K562 (cell line): ENCODE measurements at regions not wholly inside any gene's neighbourhood (a gene's known extent, or its start where the extent isn't known, plus 50 kb on each side); places are given as distances from the start of the nearest gene placed in this dataset.

ENCODE experiments used
- ATAC-seq: fragments of 200-7000 bp; cut with Tn5 transposase; 3 replicates; pipeline ENCODE4 v1.9.1; 2020; ENCODE audit warnings: moderate library complexity
- BruUV-seq: library from RNA; stranded (reverse); fragments of 400-500 nt; replicated peaks from 2 replicates; lab custom pipeline; 2021; lab: Mats Ljungman, UMichigan
- CTCF ChIA-PET: fragments of 300-600 bp; formaldehyde crosslinking; extraction: SDS; loops from one replicate; lab custom pipeline; 2021; ENCODE audit warnings: low intra/inter-chr PET ratio; lab: Yijun Ruan, JAX
- POLR2A ChIA-PET: fragments of 300-600, 350-650 bp; sonication (Branson Sonifier 250); formaldehyde crosslinking; extraction: SDS; loops from one replicate; lab custom pipeline; 2021; ENCODE audit warnings: antibody characterized with exemption, inconsistent platforms; lab: Yijun Ruan, JAX
- DNase-seq, 4 experiments: peaks; one replicate each; pipeline versions ENCODE4 v3.0.0 to v3.0.0-alpha.2; 2011 to 2018; ENCODE audit warnings: low spot score in 3 of 4, mixed read lengths in 3 of 4; ENCODE audit errors: extremely low read depth in 1 of 4
- FAIRE-seq: peaks from 2 replicates; lab custom pipeline; 2011; peaks lifted over from hg19 to GRCh38; lab: Jason Lieb, UNC
- H2AFZ ChIP-seq: 2 replicates; pipeline ENCODE4 v1.6.0; 2011; ENCODE audit warnings: low read depth, low read length, control low read depth, inconsistent platforms
- H3K27ac ChIP-seq: fragments of 200-600 bp; 3 replicates; pipeline ENCODE4 v1.8.0; 2011; ENCODE audit warnings: low read depth, mild to moderate bottlenecking, control low read depth, inconsistent platforms, low read length, moderate library complexity, mixed read lengths; ENCODE audit errors: extremely low read depth
- H3K27me3 ChIP-seq, 2 experiments: fragments of 300-600 bp in 1 of 2; 2 replicates in 1 of 2; 3 replicates in 1 of 2; pipeline versions ENCODE4 v1.6.0 to v1.8.0; 2011; ENCODE audit warnings: inconsistent platforms in 2 of 2, low read length in 2 of 2, mild to moderate bottlenecking in 1 of 2, mixed read lengths in 1 of 2, moderate library complexity in 1 of 2; ENCODE audit not compliant: control insufficient read depth in 2 of 2, insufficient read depth in 2 of 2
- H3K36me3 ChIP-seq: fragments of 300-600 bp; 3 replicates; pipeline ENCODE4 v1.8.0; 2011; ENCODE audit warnings: mild to moderate bottlenecking, low read length, inconsistent platforms; ENCODE audit not compliant: control insufficient read depth, insufficient read depth
- H3K4me1 ChIP-seq, 2 experiments: fragments of 200-600 bp in 1 of 2; replicated peaks in 1 of 2; 2 replicates in 1 of 2; 3 replicates in 1 of 2; pipeline versions ENCODE4 v1.5.1 to v1.8.0; 2011; ENCODE audit warnings: inconsistent platforms in 2 of 2, low read length in 2 of 2, mild to moderate bottlenecking in 1 of 2, mixed read lengths in 1 of 2, moderate library complexity in 1 of 2; ENCODE audit not compliant: control insufficient read depth in 2 of 2, insufficient read depth in 2 of 2
- H3K4me2 ChIP-seq: 2 replicates; pipeline ENCODE4 v1.6.1; 2011; ENCODE audit warnings: low read length, control low read depth, inconsistent platforms, mixed read lengths; ENCODE audit not compliant: insufficient read depth
- H3K4me3 ChIP-seq: fragments of 200-600 bp; sonication (generic), shearing (Covaris generic); 2 replicates; pipeline ENCODE4 v1.5.1; 2016; ENCODE audit warnings: control low read depth, inconsistent platforms
- H3K79me2 ChIP-seq: fragments of 200-600 bp; 3 replicates; pipeline ENCODE4 v1.8.0; 2011; ENCODE audit warnings: low read length, inconsistent platforms; ENCODE audit not compliant: control insufficient read depth, insufficient read depth
- H3K9ac ChIP-seq, 2 experiments: 2 replicates each; pipeline versions ENCODE4 v1.6.0 to v1.6.1; 2011; ENCODE audit warnings: low read depth in 2 of 2, low read length in 2 of 2, control low read depth in 1 of 2, inconsistent platforms in 1 of 2, mild to moderate bottlenecking in 1 of 2, mixed read lengths in 1 of 2; ENCODE audit not compliant: insufficient read depth in 1 of 2
- H3K9me1 ChIP-seq: one replicate; pipeline ENCODE4 v1.6.0; 2011; ENCODE audit warnings: inconsistent platforms, mild to moderate bottlenecking, low read length, moderate library complexity; ENCODE audit not compliant: control insufficient read depth, insufficient read depth
- H3K9me3 ChIP-seq: replicated peaks from 2 replicates; pipeline ENCODE4 v1.5.1; 2011; ENCODE audit warnings: low read depth, low read length, inconsistent platforms; ENCODE audit not compliant: control insufficient read depth, insufficient read depth
- H4K20me1 ChIP-seq: replicated peaks from 2 replicates; pipeline ENCODE4 v1.6.1; 2011; ENCODE audit warnings: low read length, inconsistent platforms, mixed read lengths; ENCODE audit not compliant: control insufficient read depth, insufficient read depth
- AFF4 ChIP-seq: sonication (generic); formaldehyde crosslinking; IDR thresholded peaks from 2 replicates; pipeline ENCODE4 v1.8.0; 2023; ENCODE audit warnings: mild to moderate bottlenecking, missing genetic modification reagents
- CSDE1 ChIP-seq, 2 experiments: fragments of 450-650 bp; IDR thresholded peaks; 2 replicates each; pipeline ENCODE4 v1.6.1; 2016; ENCODE audit warnings: mild to moderate bottlenecking in 1 of 2
- ETS1 ChIP-seq: conservative IDR thresholded peaks from 2 replicates; pipeline ENCODE4 v1.6.1; 2011; ENCODE audit warnings: low read depth, mild to moderate bottlenecking, low read length; ENCODE audit not compliant: control insufficient read depth
- HOMEZ ChIP-seq: fragments of 250-450 bp; sonication (Bioruptor Pico); IDR thresholded peaks from 2 replicates; pipeline ENCODE4 v1.4.0; 2020; ENCODE audit warnings: mild to moderate bottlenecking, moderate library complexity
- IRF2 ChIP-seq: sonication (generic); formaldehyde crosslinking; IDR thresholded peaks from 2 replicates; pipeline ENCODE4 v1.8.1; 2022; ENCODE audit warnings: mild to moderate bottlenecking, missing genetic modification reagents
- NR0B1 ChIP-seq: fragments of 450-650 bp; IDR thresholded peaks from one replicate; pipeline ENCODE4 v1.6.1; 2018; ENCODE audit warnings: mild to moderate bottlenecking, moderate library complexity; ENCODE audit not compliant: partially characterized antibody
- RNF219 ChIP-seq: fragments of 250-450 bp; sonication (Bioruptor Pico); IDR thresholded peaks from 2 replicates; pipeline ENCODE4 v1.5.0; 2022; ENCODE audit warnings: mild to moderate bottlenecking
- TFAM ChIP-seq: fragments of 250-450 bp; sonication (Bioruptor Pico); conservative IDR thresholded peaks from 2 replicates; pipeline ENCODE4 v1.5.0; 2021; ENCODE audit warnings: mild to moderate bottlenecking, moderate library complexity
- TRIM25 ChIP-seq: fragments of 450-650 bp; IDR thresholded peaks from 2 replicates; pipeline ENCODE4 v1.7.0; 2016; ENCODE audit warnings: borderline replicate concordance
- ZKSCAN3 ChIP-seq: fragments of 250-450 bp; sonication (Bioruptor Pico); IDR thresholded peaks from 2 replicates; pipeline ENCODE4 v1.4.0; 2020
- ZNF134 ChIP-seq: fragments of 250-450 bp; sonication (Bioruptor Pico); conservative IDR thresholded peaks from 2 replicates; pipeline ENCODE4 v1.4.0; 2020
- WGBS: fragments of 100-300 bp; shearing (Covaris generic); methylation state at CpG from one replicate; pipeline ENCODE4 v1.1.6; 2016; ENCODE audit warnings: low coverage, mixed read lengths; ENCODE audit not compliant: insufficient coverage; ENCODE audit errors: missing lambda C conversion rate; 5-methylcytosine and 5-hydroxymethylcytosine counted together
- in situ Hi-C: fragments of 300-500 bp; cut with MboI; formaldehyde crosslinking; loops from 4 replicates; pipeline ENCODE4 v1.15.0; 2018; ENCODE audit warnings: inconsistent platforms, mixed read lengths
- intact Hi-C: fragments of 100-400 bp; cut with micrococcal nuclease; formaldehyde crosslinking; loops from 2 replicates; pipeline ENCODE4 v1.14.2; 2022

- 0% methylated on average over 2 of the region's 2 CpGs for WGBS
- no peaks in the 10 kb centered on the region for H3K9me3 ChIP-seq
- ATAC-seq (no peak), DNase-seq (no peak), FAIRE-seq (no peak)
- CTCF ChIA-PET, result no interaction called here
- no peaks in the 10 kb centered on the region for H3K9me1 ChIP-seq
- no peak overlapping the region for H3K4me3 ChIP-seq
- no peak overlapping the region for H3K4me2 ChIP-seq
- intact Hi-C loops (no loop called here), in situ Hi-C loops (no loop called here)
- no peak overlapping the region for H2AFZ ChIP-seq
- no peaks in the 10 kb centered on the region for H3K36me3 ChIP-seq
- no TSS peak for BruUV-seq
- no peak overlapping the region for H3K27ac ChIP-seq
- POLR2A ChIA-PET, result no interaction called here
- no peaks in the 10 kb centered on the region for H3K27me3 ChIP-seq
- no peaks in the 10 kb centered on the region for H3K4me1 ChIP-seq
- H4K20me1 ChIP-seq, result no peaks in the 10 kb centered on the region
- no peak overlapping the region for H3K9ac ChIP-seq
- H3K79me2 ChIP-seq, result no peaks in the 10 kb centered on the region
- TF ChIP-seq CSDE1 (IDR thresholded peaks at IDR 0.05), result no peak
- no peak for TF ChIP-seq RNF219 (CRISPR knock-in tag)
- no peak for TF ChIP-seq HOMEZ (CRISPR knock-in tag)
- no peak for TF ChIP-seq ETS1
- no peak for TF ChIP-seq TRIM25
- TF ChIP-seq AFF4, result no peak
- TF ChIP-seq NR0B1, result no peak
- TF ChIP-seq ZNF134 (CRISPR knock-in tag), result no peak
- TF ChIP-seq TFAM, result no peak
- no peak for TF ChIP-seq IRF2
- TF ChIP-seq ZKSCAN3 (CRISPR knock-in tag), result no peak
Measured at GRCh38 chr4:45183905-45184304, 457.5 kb upstream of the GNPDA2 start.
